IPS DF 6.9 (cell line): ENCODE measurements at regions not wholly inside any gene's neighbourhood (a gene's known extent, or its start where the extent isn't known, plus 50 kb on each side); places are given as distances from the start of the nearest gene placed in this dataset.
"Not testable (repeated sequence)": the region's sequence is repeated elsewhere in the genome, so short reads cannot be mapped to it uniquely, and the experiment has no call there.

Experiments used
- DNase-seq: peaks from one replicate; pipeline ENCODE4 v3.0.0-alpha.2; 2013; ENCODE audit warnings: low read depth, low spot score
- H3K27ac ChIP-seq: one replicate; pipeline ENCODE4 v1.5.1; 2013; ENCODE audit warnings: low read length, control low read depth
- H3K27me3 ChIP-seq: 2 replicates; pipeline ENCODE4 v1.6.1; 2013; ENCODE audit warnings: mild to moderate bottlenecking, low read length; ENCODE audit not compliant: control insufficient read depth, insufficient read depth
- H3K36me3 ChIP-seq: 2 replicates; pipeline ENCODE4 v1.6.1; 2013; ENCODE audit warnings: low read length; ENCODE audit not compliant: control insufficient read depth, insufficient read depth
- H3K4me1 ChIP-seq: 2 replicates; pipeline ENCODE4 v1.6.1; 2013; ENCODE audit warnings: low read length; ENCODE audit not compliant: control insufficient read depth, insufficient read depth
- H3K4me3 ChIP-seq: 2 replicates; pipeline ENCODE4 v1.5.1; 2013; ENCODE audit warnings: mild to moderate bottlenecking, low read length
- H3K9me3 ChIP-seq: 2 replicates; pipeline ENCODE4 v1.6.1; 2013; ENCODE audit warnings: low read length, inconsistent platforms; ENCODE audit not compliant: control insufficient read depth, insufficient read depth
- WGBS: extraction: QIAGEN DNeasy Blood & Tissue Kit; methylation state at CpG from one replicate; pipeline ENCODE4 v1.1.7; 2013; ENCODE audit warnings: mixed read lengths, missing lambda C conversion rate; ENCODE audit not compliant: insufficient read length, insufficient coverage; 5-methylcytosine and 5-hydroxymethylcytosine counted together

- WGBS: no CpG with 5 or more reads among the region's 2 CpGs
- no peak for DNase-seq
- no peaks in the 10 kb centered on the region for H3K4me1 ChIP-seq
- no peak overlapping the region for H3K27ac ChIP-seq
- no peaks in the 10 kb centered on the region for H3K27me3 ChIP-seq
- H3K4me3 ChIP-seq: no peak overlapping the region
- no peaks in the 10 kb centered on the region for H3K36me3 ChIP-seq
- no peaks in the 10 kb centered on the region for H3K9me3 ChIP-seq
Observed at GRCh38 chr3:164371681-164372080, 706.6 kb downstream of the SI start.

- no peaks in the 10 kb centered on the region for H3K9me3 ChIP-seq
- no CpG with 5 or more reads among the region's 5 CpGs for WGBS
- no peaks in the 10 kb centered on the region for H3K27me3 ChIP-seq
- H3K27ac ChIP-seq: no peak overlapping the region
- DNase-seq: no peak
- no peak overlapping the region for H3K4me3 ChIP-seq
- H3K4me1 ChIP-seq: no peaks in the 10 kb centered on the region
- no peaks in the 10 kb centered on the region for H3K36me3 ChIP-seq
Observed at GRCh38 chr3:164370970-164371369, 707.3 kb downstream of the SI start.

GRCh38 chr3:164365242-164365641 lies 713.1 kb downstream of the SI start:
- no peaks in the 10 kb centered on the region for H3K9me3 ChIP-seq
- H3K27ac ChIP-seq: no peak overlapping the region
- no peaks in the 10 kb centered on the region for H3K36me3 ChIP-seq
- H3K4me3 ChIP-seq: no peak overlapping the region
- no peaks in the 10 kb centered on the region for H3K4me1 ChIP-seq
- H3K27me3 ChIP-seq: no peaks in the 10 kb centered on the region
- WGBS: no CpG with 5 or more reads among the region's 1 CpG
- DNase-seq: no peak

- Histone ChIP-seq H3K36me3 (no peaks in the 10 kb centered on the region), H3K27me3 (no peaks in the 10 kb centered on the region), H3K4me3 (no peak overlapping the region), H3K9me3 (no peaks in the 10 kb centered on the region), H3K4me1 (no peaks in the 10 kb centered on the region), H3K27ac (no peak overlapping the region)
- DNase-seq: no peak
- no CpG with 5 or more reads among the region's 6 CpGs for WGBS
Observed at GRCh38 chr3:164364111-164364510, 714.2 kb downstream of the SI start.

- no CpG with 5 or more reads among the region's 9 CpGs for WGBS
- Histone ChIP-seq H3K4me1 (no peaks in the 10 kb centered on the region), H3K27me3 (no peaks in the 10 kb centered on the region), H3K36me3 (no peaks in the 10 kb centered on the region), H3K4me3 (no peak overlapping the region), H3K27ac (no peak overlapping the region), H3K9me3 (no peaks in the 10 kb centered on the region)
- no peak for DNase-seq
Observed at GRCh38 chr3:164360738-164361406, 717.4 kb downstream of the SI start.

- no peak for DNase-seq
- H3K9me3 ChIP-seq: no peaks in the 10 kb centered on the region
Observed at GRCh38 chr3:164360078-164360578, 718.2 kb downstream of the SI start.

GRCh38 chr3:164352991-164353390 lies 725.3 kb downstream of the SI start:
- no peak overlapping the region for H3K27ac ChIP-seq
- H3K36me3 ChIP-seq: no peaks in the 10 kb centered on the region
- DNase-seq: no peak
- H3K4me3 ChIP-seq: no peak overlapping the region
- H3K27me3 ChIP-seq: no peaks in the 10 kb centered on the region
- no peaks in the 10 kb centered on the region for H3K9me3 ChIP-seq
- no peaks in the 10 kb centered on the region for H3K4me1 ChIP-seq

More at GRCh38 chr3:164360078-164360578, 718.2 kb downstream of the SI start:
- Histone ChIP-seq H3K4me1 (no peaks in the 10 kb centered on the region), H3K36me3 (no peaks in the 10 kb centered on the region), H3K4me3 (no peak overlapping the region), H3K27me3 (no peaks in the 10 kb centered on the region), H3K27ac (no peak overlapping the region)
- no CpG with 5 or more reads among the region's 10 CpGs for WGBS

GRCh38 chr3:164351131-164351530 lies 727.2 kb downstream of the SI start:
- H3K9me3 ChIP-seq: no peaks in the 10 kb centered on the region; the same call in 1 of the 2 replicates
- no peak for DNase-seq

GRCh38 chr3:164342206-164342605 lies 736.1 kb downstream of the SI start:
- H3K27me3 ChIP-seq, H3K4me3 ChIP-seq, H3K36me3 ChIP-seq, H3K27ac ChIP-seq, H3K9me3 ChIP-seq, DNase-seq, H3K4me1 ChIP-seq: not testable (repeated sequence)
- no CpG with 5 or more reads among the region's 5 CpGs for WGBS

More at GRCh38 chr3:164351131-164351530, 727.2 kb downstream of the SI start:
- no peaks in the 10 kb centered on the region for H3K4me1 ChIP-seq
- no peak overlapping the region for H3K27ac ChIP-seq
- no peaks in the 10 kb centered on the region for H3K27me3 ChIP-seq
- H3K36me3 ChIP-seq: no peaks in the 10 kb centered on the region
- H3K4me3 ChIP-seq: no peak overlapping the region

GRCh38 chr3:164341086-164341485 lies 737.2 kb downstream of the SI start:
- DNase-seq: no peak
- no peaks in the 10 kb centered on the region for H3K4me1 ChIP-seq
- no peak overlapping the region for H3K4me3 ChIP-seq
- WGBS: no CpG with 5 or more reads among the region's 20 CpGs
- no peaks in the 10 kb centered on the region for H3K27me3 ChIP-seq
- no peaks in the 10 kb centered on the region for H3K36me3 ChIP-seq
- no peaks in the 10 kb centered on the region for H3K9me3 ChIP-seq
- H3K27ac ChIP-seq: no peak overlapping the region

- no peaks in the 10 kb centered on the region for H3K36me3 ChIP-seq
- H3K4me1 ChIP-seq: no peaks in the 10 kb centered on the region
- H3K27ac ChIP-seq: no peak overlapping the region
- no peak overlapping the region for H3K4me3 ChIP-seq
- no peak for DNase-seq
- H3K27me3 ChIP-seq: no peaks in the 10 kb centered on the region
- WGBS: no CpG with 5 or more reads among the region's 8 CpGs
- H3K9me3 ChIP-seq: no peaks in the 10 kb centered on the region
Observed at GRCh38 chr3:164340273-164340672, 738.0 kb downstream of the SI start.
